LoVo (cell line): ENCODE measurements at regions not wholly inside any gene's neighbourhood (a gene's known extent, or its start where the extent isn't known, plus 50 kb on each side); places are given as distances from the start of the nearest gene placed in this dataset.

ENCODE experiments used
- DNase-seq: peaks from one replicate; pipeline ENCODE4 v3.0.0-alpha.2; 2016; ENCODE audit warnings: low spot score

DNA sequence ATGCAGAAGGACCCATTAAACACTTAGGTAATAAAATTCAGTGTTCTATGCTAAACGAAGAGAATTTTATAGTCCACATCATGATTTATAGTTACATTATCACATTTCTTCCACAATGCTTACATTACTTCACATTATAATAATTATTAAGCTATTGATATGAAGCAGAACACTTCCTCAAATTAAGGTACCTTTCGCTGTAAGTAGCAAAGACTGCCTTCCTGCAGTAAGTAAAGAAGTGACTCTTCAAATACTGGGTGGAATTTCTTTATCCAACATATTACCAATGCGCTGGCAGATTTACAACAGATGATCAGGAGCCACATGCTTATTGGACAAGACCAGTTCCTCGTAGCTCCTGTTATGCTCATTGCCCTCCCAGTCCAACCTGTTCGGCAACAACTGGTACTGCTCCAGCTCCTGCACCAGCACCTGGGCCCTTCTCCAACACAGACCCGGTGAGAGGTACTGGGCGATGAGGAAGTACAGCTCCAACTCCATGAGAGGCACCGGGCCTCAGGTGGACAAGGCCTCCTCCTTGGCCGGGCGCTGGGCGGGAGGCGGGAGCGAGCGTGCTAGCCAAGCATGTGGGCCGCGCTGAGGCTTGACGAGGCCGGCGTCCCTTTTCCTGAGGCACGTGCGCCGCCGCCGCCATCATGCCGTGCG, 210.7 kb upstream of the ATP2B1 start:
- DNase-seq, result no peak

DNA sequence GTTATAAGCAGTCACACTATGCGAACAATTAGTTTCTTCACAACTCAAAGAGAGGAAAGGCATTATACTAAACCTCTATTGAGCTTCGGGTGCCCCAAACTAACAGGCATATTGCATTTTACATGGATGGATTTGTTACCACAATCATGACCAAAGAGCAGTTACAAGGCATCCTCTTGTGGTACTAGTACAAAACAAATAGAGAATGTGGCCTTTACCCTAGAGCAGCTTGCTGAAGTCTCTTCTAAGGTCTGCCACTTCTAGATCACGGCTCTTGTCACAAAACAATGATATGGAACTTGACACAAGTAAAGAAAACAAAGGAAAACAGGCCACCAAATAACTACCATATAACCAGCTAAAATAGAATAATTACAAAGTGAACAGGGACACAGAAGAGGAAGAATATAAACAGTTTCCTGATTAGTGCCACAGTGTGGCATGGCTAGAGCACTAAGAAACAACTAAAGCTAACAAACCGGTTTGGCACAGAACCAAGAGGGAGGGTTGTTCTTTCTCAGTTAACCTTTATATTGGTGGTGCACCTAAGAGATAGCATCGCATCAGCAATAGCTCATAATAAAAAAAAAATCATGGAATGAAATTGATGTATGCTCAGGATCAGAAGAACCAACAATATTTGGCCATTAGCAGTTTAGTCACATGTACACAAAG, 209.7 kb upstream of the ATP2B1 start:
- peak; percentile 52 for DNase-seq

DNA sequence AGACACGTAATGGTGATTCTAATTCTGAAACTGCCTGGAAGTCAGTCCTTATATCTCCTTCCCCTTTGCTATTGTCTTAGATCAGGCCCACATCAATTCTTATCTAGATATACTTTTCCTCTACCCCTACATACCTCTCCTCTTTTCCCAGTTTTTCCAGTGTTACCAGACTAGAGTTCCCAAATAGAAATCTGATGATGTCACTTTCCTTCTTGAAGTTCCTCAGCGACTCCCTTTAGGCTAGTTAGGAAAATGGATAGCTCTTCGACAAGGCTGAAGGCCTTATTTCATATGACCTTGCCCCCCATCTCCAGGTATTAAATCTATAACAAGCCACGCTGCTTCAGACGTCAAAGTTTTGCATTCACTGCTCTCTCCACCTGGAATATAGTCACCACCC, 201.1 kb upstream of the ATP2B1 start:
- no peak for DNase-seq

DNA sequence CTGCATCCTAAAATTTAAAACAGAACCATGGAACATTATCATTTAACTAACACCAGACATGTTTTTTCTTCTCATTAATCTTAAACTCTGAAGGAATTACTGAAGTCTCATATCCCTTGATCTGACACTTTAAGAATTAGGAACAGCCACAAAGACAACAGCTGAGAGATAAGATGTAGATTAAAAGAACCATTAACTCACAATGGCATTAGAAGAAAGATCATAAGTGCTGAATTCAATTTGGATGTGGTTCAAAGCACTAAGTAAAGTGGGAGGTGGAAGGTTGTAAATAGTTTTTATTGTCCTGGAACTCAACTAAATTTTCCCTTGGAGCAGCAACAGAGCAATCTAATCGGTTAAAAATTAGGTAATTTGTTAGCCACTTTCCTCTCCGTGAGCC, 199.0 kb upstream of the ATP2B1 start:
- no peak for DNase-seq

DNA sequence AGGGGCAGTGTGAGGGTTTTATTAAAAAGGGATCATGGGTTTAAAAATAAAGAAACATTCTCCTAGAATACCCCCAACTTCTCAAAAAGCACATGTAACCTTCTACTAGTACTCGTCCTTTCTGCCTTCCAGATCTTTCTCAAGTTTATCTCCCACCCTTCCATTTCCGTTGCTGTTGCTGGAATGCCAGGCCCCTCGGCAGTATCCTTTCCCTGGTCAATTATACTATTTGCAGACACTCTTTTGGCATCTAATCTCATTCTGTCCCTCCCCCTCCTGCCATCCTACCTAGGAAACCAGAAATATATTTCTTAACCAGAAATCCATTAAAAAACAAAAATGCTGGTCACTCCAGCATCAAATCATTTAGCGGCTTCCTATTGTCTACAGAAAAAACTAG, 198.2 kb upstream of the ATP2B1 start:
- DNase-seq, result no peak

DNA sequence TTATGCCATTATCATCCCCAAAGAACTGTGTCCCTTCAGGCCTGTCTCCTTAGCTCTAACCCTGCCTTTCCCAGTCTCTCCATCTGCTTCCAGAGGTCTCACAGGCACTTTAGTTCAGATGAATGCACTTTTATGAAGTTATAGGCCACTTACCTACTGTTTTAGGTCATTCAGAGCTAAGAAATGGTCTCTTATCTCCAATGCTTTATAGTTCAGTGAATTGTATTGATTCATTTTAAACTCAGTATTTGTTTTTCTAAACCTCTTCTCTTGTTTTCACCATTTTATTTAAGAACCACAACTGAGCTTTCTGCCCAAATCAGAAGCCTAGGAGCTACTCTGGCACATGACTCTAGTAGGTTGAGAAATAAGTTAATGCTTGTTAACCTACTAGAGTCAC, 197.5 kb upstream of the ATP2B1 start:
- no peak for DNase-seq

DNA sequence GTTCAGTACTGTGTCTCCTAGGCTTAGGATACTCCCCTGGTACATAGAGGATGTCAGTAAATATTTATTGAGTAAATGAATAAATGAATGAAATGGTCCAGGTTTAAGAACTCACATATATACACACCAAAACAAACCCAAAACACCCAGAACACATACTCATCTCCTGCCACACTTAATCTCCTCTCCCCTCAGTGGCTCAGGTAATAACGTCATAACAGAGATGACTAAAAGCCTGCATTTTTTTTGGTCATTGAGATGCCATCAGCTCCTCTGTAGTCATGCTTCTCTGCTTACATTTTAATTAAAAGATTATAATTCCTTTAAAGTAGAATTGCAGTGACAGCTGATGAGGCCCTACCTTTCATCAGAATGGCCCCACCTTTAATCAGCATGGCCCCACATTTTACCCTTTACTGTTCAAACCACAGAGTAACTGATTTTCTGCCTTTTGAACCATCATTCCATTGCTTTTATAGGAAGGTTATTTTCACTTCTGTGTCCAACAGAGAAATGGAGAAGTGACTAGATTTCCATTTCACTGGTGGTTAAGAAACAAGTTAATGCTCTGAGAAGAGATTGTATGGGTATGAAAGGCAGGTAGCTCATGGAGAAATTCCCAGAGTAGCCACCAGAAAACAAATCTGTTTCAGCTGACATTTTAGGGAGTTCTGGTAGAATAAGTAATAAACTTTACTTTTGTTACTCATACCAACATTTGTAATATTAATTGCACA, 193.4 kb upstream of the ATP2B1 start:
- no peak for DNase-seq

DNA sequence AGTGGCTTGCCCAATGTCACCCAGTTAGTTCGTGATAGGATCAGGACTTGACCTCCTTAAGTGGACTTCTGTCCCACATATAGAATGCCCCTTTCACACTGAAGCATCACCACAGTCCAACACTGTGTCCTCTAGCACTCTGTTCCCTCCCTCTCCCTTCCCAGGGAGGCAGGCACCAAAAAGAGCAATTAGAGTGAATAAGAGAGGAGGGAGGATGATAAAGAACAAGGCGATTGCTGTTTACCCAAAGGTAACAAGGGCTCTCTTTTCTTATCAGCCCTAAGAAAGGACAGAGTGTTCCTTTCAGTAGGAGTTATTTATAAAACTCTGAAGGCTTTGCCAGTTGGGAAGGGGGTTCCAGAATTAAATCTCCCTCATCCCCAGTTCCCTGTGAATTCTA, 192.7 kb upstream of the ATP2B1 start:
- no peak for DNase-seq

DNA sequence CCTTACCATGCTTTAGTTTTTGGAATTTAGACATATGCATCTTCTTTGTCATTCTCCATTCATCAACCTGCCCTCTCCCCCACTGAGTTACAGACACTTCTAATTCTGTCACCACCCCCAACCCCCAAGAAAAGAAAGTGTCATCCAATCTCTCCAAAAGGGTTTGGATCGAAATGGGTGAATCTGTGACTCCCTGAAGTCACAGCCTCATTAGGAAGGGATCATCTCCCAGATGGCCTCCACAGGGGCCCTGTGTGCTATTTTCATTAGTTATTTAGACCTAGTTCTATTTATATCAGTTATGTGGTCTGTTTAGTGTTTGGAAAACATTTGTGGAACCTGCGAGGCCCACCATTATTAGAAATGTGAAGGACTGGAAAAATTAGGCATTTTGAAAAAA, 191.0 kb upstream of the ATP2B1 start:
- DNase-seq, result no peak

DNA sequence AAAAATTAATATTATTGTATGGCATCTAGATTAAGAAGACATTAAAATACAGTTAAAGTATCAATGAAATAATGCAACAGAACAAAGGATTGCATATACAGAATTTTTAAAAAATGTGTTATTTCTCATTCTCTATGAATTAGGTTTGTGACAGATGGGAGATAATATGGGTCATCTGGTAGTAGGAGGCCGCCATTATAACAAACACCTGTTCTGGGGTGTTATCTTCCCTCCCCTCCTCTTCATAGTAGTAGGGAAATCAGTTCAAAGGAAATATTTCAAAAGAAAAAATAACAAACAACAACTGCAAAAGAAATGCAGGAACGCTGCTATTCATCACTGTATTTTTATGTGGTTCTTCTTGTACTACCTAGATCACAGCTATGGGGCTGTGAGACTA, 187.0 kb upstream of the ATP2B1 start:
- no peak for DNase-seq

DNA sequence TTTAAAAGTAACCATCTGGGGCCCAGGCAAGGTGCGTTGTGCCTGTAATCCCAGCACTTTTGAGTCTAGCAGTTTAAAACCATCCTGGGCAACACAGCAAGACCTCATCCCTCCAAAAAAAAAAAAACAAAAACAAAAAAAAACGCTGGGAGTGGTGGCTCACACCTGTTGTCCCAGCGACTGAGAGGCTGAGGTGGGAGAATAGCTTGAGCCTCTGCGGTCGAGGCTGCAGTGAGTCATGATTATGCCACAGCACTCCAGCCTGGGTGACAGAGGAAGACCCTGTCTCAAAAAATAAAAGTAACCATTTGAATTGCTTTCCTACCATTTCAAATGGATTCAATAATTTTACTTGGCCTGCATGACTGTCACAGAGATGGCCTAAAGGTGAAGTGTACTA, 186.5 kb upstream of the ATP2B1 start:
- no peak for DNase-seq

DNA sequence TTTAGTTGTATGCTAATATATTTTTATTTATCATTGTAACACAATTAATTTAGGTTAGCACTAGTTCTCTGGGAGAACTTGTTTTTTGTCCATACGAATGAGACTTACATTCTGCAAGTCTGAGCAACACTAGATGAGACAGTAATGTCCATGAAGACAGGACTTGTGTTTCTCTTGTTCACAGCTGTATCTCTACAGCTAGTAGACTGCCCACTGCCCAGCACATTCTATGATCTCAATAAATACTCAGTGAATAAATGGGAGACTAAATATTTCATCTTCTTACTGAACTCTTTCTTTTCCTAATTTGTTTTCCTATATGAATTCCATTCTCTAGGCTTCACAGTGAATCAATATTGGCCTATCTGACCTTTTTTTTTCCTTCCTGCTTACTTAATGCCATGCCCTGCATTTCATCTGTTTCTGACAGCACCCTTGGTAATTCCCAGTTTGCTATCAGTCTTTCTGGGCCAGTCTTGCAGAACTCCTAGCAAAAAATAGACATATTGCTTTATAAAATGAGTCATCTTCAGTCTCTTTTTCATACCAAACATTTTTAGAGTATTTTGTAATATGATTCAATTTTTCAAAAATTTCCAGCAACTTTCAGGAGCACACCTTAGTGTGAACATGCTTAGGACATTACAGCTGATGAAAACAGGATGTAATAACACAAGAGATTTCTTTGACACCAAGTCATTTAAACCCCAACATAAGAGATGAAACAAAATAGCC, 185.5 kb upstream of the ATP2B1 start:
- DNase-seq, result no peak

DNA sequence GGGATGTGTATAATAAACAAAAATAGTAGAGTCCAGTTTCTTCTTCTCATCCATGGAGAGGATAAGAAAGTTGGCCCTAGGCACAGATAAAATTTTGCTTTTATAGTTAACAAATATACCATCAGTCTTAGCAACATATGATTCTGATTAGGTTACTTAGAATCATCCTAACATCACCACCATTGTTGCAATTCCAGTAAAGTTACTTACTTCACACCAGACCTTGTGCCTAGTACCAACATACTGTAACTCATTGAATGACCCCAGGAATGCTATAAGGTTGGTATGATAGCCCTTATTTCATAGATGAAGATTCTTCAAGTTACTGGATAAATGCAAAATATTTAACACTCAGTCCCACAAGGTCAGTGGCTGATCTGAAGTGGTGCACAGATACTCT, 183.8 kb upstream of the ATP2B1 start:
- DNase-seq, result no peak

DNA sequence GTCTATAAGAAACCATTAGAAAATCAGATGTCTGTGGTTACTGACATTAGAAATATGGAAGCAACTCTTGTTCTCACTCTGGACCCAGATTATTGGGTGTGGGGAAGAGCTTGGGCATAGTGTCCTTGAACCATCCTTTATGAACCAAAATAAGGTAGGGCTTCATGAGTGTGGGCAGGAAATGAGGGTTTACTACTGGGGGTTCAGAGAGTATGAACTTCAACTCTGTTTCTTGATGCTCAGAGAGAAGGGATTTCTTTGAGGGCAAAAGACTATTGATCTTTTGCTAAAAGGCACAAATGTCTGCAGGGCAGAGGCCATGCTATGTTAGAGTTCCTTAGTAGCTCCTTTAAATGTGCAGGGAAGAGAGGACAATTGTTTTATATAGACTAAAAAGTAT, 183.3 kb upstream of the ATP2B1 start:
- no peak for DNase-seq

DNA sequence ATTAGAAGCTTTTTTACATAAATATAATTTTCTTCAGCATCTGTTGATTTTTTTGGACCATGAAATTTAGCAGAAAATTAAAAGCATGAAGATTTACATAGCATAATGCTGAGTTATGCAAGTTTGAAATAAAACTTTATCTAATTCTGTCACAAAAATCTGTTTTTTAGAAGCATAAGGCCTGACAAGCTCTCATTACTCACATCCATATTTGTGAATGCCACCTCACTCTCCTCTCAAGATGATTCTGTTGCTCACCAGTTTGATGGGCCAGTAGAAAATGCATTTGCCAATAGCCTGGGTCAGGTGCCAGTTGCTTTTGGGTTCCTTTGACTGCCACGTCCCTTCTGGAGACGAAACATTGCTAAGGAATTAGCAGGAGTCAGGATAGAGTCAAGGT, 181.5 kb upstream of the ATP2B1 start:
- no peak for DNase-seq

DNA sequence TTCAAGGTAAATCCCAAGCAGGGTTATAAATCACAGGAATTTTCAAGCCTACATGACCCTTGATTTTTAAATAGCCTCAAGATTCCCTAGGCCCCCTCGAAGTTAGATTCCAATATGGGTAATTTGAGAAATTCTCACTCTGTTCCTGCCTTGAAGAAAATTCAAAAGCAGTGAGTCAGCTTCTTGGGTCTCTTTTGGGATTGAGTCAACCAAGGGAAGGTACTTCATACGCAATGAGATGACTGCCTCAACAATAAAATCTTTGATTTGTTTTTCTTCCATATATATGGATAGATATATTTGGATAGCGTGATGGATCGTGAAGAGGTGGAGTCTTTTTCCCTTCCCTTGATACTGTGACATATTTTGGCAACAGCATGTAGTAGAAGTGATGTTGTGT, 180.4 kb upstream of the ATP2B1 start:
- no peak for DNase-seq

DNA sequence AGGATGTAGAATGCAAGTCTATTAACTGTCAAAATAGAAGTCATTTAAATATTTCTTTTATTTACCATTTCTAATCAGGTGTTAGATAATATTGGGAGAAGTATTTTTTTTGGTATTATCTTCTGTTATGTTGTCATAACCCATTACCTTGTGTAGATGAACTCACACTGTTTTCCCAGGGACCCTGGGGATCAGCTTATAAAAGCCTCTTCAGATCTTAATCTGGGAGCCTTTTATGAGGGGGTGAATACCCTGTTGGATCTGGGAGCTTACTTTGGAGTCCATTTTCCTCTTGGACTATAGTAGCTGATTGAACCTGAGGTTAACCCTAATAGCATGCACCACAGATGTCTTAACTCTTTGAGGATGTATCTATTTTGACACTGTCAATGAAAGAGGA, 176.3 kb upstream of the ATP2B1 start:
- DNase-seq, result no peak

DNA sequence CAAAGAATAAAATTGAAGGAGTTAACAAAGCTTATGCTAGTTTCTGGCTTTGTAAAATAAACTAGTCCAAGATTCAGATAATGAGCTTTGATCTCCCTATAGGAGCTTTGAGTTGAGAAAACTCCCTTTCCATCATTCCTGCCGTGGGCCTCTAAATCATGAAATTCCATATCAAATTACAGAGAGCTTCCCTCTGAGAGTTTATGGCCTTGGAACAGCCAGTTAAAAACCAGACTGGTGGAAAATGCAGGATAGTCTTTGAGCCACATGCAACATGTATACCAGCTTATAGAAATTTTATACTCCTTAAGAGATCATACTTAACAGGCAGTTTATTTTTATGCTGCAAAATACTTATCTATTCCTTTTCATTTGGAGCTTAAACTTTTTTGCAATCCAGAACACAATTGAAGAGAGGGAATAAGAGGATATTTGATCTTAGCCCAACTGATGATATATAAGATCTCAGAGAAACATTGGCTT, 175.8 kb upstream of the ATP2B1 start:
- no peak for DNase-seq

DNA sequence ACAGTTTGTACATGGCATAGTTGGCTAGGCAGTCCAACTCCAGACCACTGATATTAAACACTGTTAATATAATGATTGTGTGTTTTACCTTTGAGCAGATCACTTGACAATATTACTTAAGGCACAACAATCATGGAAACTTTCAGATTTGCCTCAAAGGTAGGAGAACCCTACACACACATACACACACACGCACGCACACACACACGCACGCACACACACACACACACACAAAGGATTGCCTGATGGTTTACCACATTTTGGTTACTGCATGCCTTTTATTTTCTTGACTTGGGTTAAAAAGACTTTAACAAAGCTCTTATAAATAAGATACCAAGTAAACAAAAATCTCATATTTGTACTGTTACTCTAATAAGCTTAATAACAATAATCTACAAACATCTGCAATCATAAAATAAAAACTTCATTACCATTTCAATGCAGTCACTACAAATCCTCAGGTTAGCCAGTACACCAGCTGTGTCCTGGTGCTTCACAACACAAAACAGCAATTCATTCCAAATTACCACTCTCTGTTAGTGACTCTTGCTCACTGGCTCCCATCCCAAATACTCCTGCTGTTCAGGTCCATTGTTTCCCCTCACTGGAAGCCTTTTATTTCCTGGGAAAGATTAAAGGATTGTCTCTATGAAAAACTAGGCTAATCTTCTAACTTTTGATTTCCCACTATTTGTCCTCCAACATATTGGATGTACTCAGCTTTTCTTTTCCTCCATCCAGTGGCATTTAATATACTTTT, 175.2 kb upstream of the ATP2B1 start:
- no peak for DNase-seq

DNA sequence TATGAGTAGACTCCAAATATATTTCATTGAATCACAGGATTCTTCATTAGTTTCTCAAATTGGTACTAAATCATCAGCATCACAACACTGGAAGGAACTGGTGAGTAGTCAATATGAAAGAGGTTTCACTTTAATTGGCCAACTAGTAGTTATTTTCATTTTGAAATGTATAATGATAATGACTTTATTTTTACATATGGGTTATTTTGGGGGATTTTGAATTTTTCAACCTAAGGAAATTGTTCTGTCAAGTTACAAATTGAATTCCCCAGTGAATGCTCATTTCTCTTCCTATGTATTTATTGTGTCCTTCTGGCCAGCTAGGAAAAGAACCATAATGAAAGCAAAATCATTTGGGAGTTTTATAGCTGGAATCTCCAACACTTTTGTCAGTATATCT, 174.2 kb upstream of the ATP2B1 start:
- DNase-seq, result no peak

DNA sequence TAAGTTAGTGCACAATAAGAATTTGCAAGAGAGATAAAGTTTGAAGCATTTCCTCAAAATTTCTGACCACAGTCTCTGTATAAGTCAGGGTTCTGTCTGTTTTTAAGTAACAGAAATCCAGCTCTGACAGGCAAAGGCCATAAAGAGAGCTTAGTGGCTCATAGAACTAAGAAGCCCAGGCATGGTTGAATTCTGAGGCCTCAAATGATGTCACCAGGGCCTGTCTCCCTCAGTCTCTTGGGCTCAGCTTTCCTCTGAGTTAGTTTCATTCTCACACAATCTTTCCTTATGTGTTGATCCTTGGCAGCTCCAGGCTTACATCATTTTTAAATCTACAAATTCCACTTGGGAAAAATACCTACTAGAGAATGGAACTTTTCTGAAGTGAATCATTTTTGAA, 173.4 kb upstream of the ATP2B1 start:
- no peak for DNase-seq
